OCI-LY7 (cell line): ENCODE measurements at regions not wholly inside any gene's neighbourhood (a gene's known extent, or its start where the extent isn't known, plus 50 kb on each side); places are given as distances from the start of the nearest gene placed in this dataset.

ENCODE experiments used
- BruUV-seq: library from RNA; stranded (reverse); fragments of 400-500 nt; replicated peaks from 2 replicates; lab custom pipeline; 2021; lab: Mats Ljungman, UMichigan
- CTCF ChIA-PET: fragments of 300-600 bp; sonication (Branson Sonifier 250); formaldehyde crosslinking; loops from one replicate; lab custom pipeline; 2022; ENCODE audit warnings: antibody characterized with exemption; ENCODE audit not compliant: unreplicated experiment; lab: Charles Lee
- POLR2A ChIA-PET: fragments of 300-600 bp; sonication (Branson Sonifier 250); formaldehyde crosslinking; loops from one replicate; lab custom pipeline; 2022; ENCODE audit warnings: antibody characterized with exemption; lab: Charles Lee
- DNase-seq: peaks from one replicate; pipeline ENCODE4 v3.0.0-alpha.2; 2015; ENCODE audit warnings: low spot score
- H2AFZ ChIP-seq: fragments of 200-600 bp; sonication (generic), shearing (Covaris generic); 2 replicates; pipeline ENCODE4 v1.6.1; 2014; ENCODE audit warnings: mild to moderate bottlenecking, antibody characterized with exemption, low read length, moderate library complexity
- H3K27ac ChIP-seq: fragments of 200-600 bp; sonication (generic); 2 replicates; pipeline ENCODE4 v1.5.1; 2014; ENCODE audit warnings: mixed run types, low read depth, mild to moderate bottlenecking, moderate library complexity, low read length, inconsistent platforms; ENCODE audit not compliant: poor library complexity, severe bottlenecking
- H3K36me3 ChIP-seq: fragments of 200-600 bp; sonication (generic); 2 replicates; pipeline ENCODE4 v1.6.1; 2014; ENCODE audit warnings: mild to moderate bottlenecking, antibody characterized with exemption, low read length, moderate library complexity, mixed read lengths; ENCODE audit not compliant: insufficient read depth
- H3K4me1 ChIP-seq: fragments of 200-600 bp; sonication (generic); 2 replicates; pipeline ENCODE4 v1.5.1; 2014; ENCODE audit warnings: mild to moderate bottlenecking, low read length; ENCODE audit not compliant: insufficient read depth, poor library complexity, severe bottlenecking
- H3K4me2 ChIP-seq: fragments of 200-600 bp; sonication (generic); 2 replicates; pipeline ENCODE4 v1.6.1; 2014; ENCODE audit warnings: mild to moderate bottlenecking, low read length
- H3K4me3 ChIP-seq: fragments of 200-600 bp; sonication (generic); 2 replicates; pipeline ENCODE4 v1.5.1; 2014; ENCODE audit warnings: mild to moderate bottlenecking, low read depth, low read length; ENCODE audit not compliant: poor library complexity, severe bottlenecking
- H3K79me2 ChIP-seq: fragments of 200-600 bp; sonication (generic); 2 replicates; pipeline ENCODE4 v1.6.1; 2016; ENCODE audit warnings: low read depth, mild to moderate bottlenecking, low read length, moderate library complexity, mixed read lengths; ENCODE audit not compliant: insufficient read depth
- H3K9me2 ChIP-seq: fragments of 200-600 bp; sonication (generic); 2 replicates; pipeline ENCODE4 v1.6.1; 2016; ENCODE audit warnings: mild to moderate bottlenecking, low read length, mixed read lengths; ENCODE audit not compliant: insufficient read depth
- H3K9me3 ChIP-seq: fragments of 200-600 bp; sonication (generic); 2 replicates; pipeline ENCODE4 v1.6.1; 2014; ENCODE audit warnings: mild to moderate bottlenecking, mixed run types, low read length, mixed read lengths
- H4K20me1 ChIP-seq: fragments of 200-600 bp; sonication (generic); 2 replicates; pipeline ENCODE4 v1.6.1; 2014; ENCODE audit warnings: mild to moderate bottlenecking, antibody characterized with exemption, low read length, moderate library complexity, mixed read lengths; ENCODE audit not compliant: insufficient read depth
- EZH2phosphoT487 ChIP-seq: fragments of 200-600 bp; sonication (generic); IDR thresholded peaks from 2 replicates; pipeline ENCODE4 v1.6.1; 2018; ENCODE audit warnings: low read depth, borderline replicate concordance, mild to moderate bottlenecking, mixed run types, antibody characterized with exemption, low read length, moderate library complexity, mixed read lengths
- intact Hi-C: fragments of 100-400 bp; cut with micrococcal nuclease; formaldehyde crosslinking; loops from one replicate; pipeline ENCODE4 v1.10.0; 2022; ENCODE audit not compliant: unreplicated experiment
- TF ChIP-seq, protein P1 (sequence below): fragments of 200-600 bp; sonication (generic); conservative IDR thresholded peaks from 2 replicates; pipeline ENCODE4 v1.5.1; 2014; ENCODE audit warnings: mild to moderate bottlenecking, antibody characterized with exemption, low read length, moderate library complexity, mixed read lengths

DNA sequence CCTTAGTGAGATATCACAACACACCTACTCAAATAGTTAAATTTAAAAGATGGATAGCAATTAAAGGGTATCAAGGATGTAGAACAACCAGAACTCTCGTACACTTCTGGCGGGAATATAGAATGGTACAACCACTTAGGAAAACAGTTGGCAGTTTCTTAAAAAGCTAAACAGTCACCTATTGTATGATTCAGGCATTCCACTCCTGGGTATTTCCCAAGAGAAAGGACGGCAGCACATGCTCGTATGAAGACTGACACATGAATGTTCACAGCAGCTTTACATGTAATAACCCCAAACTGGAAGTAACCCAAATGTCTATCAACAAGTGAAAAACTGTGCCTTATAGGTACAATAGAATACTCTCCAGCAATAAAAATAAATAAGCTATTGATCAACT lies 465.2 kb downstream of the VRK1 start:
- TF ChIP-seq EZH2phosphoT487 = no peak
- TF ChIP-seq, protein P1, sequence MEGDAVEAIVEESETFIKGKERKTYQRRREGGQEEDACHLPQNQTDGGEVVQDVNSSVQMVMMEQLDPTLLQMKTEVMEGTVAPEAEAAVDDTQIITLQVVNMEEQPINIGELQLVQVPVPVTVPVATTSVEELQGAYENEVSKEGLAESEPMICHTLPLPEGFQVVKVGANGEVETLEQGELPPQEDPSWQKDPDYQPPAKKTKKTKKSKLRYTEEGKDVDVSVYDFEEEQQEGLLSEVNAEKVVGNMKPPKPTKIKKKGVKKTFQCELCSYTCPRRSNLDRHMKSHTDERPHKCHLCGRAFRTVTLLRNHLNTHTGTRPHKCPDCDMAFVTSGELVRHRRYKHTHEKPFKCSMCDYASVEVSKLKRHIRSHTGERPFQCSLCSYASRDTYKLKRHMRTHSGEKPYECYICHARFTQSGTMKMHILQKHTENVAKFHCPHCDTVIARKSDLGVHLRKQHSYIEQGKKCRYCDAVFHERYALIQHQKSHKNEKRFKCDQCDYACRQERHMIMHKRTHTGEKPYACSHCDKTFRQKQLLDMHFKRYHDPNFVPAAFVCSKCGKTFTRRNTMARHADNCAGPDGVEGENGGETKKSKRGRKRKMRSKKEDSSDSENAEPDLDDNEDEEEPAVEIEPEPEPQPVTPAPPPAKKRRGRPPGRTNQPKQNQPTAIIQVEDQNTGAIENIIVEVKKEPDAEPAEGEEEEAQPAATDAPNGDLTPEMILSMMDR = no peak
- no TSS peak for BruUV-seq
- CTCF ChIA-PET = no interaction called here

DNA sequence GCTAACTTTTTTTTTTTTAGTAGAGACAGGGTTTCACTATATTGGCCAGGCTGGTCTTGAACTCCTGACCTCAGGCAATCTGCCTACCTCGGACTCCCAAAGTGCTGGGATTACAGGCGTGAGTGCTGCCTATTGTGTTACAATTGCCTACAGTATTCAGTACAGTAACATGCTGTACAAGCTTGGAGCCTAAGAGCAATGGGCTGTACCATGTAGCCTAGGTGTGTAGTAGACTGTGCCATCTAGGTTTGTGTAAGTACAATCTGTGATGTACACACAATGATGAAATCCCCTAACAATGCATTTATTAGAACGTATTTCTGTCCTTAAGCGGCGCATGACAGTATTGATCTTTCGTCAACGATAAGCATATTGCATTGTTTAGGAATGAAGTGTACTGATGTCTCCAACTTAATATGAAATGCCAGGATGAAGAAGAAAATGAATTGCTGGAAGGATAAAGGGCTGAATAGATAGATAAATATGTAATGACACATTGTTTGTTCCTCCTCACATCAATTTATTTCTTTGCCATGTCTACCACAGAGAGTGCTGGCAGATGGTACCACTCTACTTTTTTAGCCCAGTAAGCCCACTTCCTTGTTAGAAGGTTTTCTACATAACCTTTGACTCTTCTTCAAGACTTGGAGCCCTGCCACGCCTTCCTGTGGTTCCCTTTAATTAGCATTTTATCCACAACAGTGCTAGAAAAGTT lies 467.5 kb downstream of the VRK1 start:
- POLR2A ChIA-PET = no interaction called here
- BruUV-seq = no TSS peak
- Histone ChIP-seq H2AFZ (no peak overlapping the region), H3K4me1 (no peaks in the 10 kb centered on the region), H4K20me1 (no peaks in the 10 kb centered on the region), H3K36me3 (no peaks in the 10 kb centered on the region), H3K27ac (no peak overlapping the region), H3K4me2 (no peak overlapping the region), H3K9me2 (no peaks in the 10 kb centered on the region), H3K9me3 (no peaks in the 10 kb centered on the region), H3K79me2 (no peaks in the 10 kb centered on the region), H3K4me3 (no peak overlapping the region)
- CTCF ChIA-PET = no interaction called here
- no peak for DNase-seq
- TF ChIP-seq EZH2phosphoT487 = no peak
- TF ChIP-seq, protein P1 = no peak
- intact Hi-C loops = no loop called here

More for the DNA sequence above, 465.2 kb downstream of the VRK1 start:
- no peaks in the 10 kb centered on the region for H3K9me2 ChIP-seq
- DNase-seq = no peak
- no peak overlapping the region for H2AFZ ChIP-seq
- no peak overlapping the region for H3K27ac ChIP-seq
- H4K20me1 ChIP-seq = no peaks in the 10 kb centered on the region
- H3K4me3 ChIP-seq = no peak overlapping the region
- H3K79me2 ChIP-seq = no peaks in the 10 kb centered on the region
- intact Hi-C loops = no loop called here
- H3K4me1 ChIP-seq = no peaks in the 10 kb centered on the region
- H3K36me3 ChIP-seq = no peaks in the 10 kb centered on the region
- H3K9me3 ChIP-seq = no peaks in the 10 kb centered on the region
- POLR2A ChIA-PET = no interaction called here
- H3K4me2 ChIP-seq = no peak overlapping the region

DNA sequence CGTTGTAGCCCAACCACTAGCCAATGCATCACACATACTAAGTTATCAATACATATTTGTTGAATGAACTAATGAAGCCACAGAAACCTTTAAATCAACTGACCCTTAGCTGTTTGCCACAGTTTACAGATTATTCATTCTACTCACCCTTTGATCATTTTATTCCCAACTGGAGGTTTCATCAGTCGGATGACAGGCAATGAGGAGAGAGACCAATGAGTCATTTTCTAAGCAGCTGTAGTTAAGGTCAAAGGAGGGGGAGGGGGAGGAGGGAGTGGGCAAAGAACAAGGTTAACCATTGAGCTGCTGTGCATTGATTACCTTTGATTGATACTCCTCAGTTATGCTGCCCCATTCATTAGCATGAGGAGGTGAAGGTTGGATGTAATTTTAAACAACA lies 469.5 kb downstream of the VRK1 start:
- BruUV-seq = no TSS peak
- no peaks in the 10 kb centered on the region for H4K20me1 ChIP-seq
- H3K36me3 ChIP-seq = no peaks in the 10 kb centered on the region
- H3K4me2 ChIP-seq = no peak overlapping the region
- no peak overlapping the region for H2AFZ ChIP-seq
- ChIA-PET CTCF (no interaction called here), POLR2A (no interaction called here)
- no peaks in the 10 kb centered on the region for H3K9me3 ChIP-seq
- TF ChIP-seq EZH2phosphoT487 = no peak
- TF ChIP-seq, protein P1 = no peak
- H3K27ac ChIP-seq = no peak overlapping the region
- H3K4me1 ChIP-seq = no peaks in the 10 kb centered on the region
- intact Hi-C loops = no loop called here
- no peak for DNase-seq
- H3K9me2 ChIP-seq = no peaks in the 10 kb centered on the region
- H3K79me2 ChIP-seq = no peaks in the 10 kb centered on the region
- H3K4me3 ChIP-seq = no peak overlapping the region
